NCI-H226 (cell line): ENCODE measurements at regions not wholly inside any gene's neighbourhood (a gene's known extent, or its start where the extent isn't known, plus 50 kb on each side); places are given as distances from the start of the nearest gene placed in this dataset.
"Not testable (repeated sequence)": the region's sequence is repeated elsewhere in the genome, so short reads cannot be mapped to it uniquely, and the experiment has no call there.

Source experiments
- DNase-seq: peaks from one replicate; pipeline ENCODE4 v3.0.0-alpha.2; 2015

- peak; percentile 85 for DNase-seq
Measured at GRCh38 chr1:242811092-242811840, 286.8 kb upstream of the PLD5 start.

- DNase-seq: no peak
Measured at GRCh38 chr1:242806324-242806723, 281.8 kb upstream of the PLD5 start.

GRCh38 chr1:242805360-242805759 is 280.9 kb upstream of the PLD5 start:
- not testable (repeated sequence) for DNase-seq

- no peak for DNase-seq
Measured at GRCh38 chr1:242802973-242803372, 278.5 kb upstream of the PLD5 start.

- no peak for DNase-seq
Measured at GRCh38 chr1:242800521-242800920, 276.0 kb upstream of the PLD5 start.

GRCh38 chr1:242797856-242798255 is 273.4 kb upstream of the PLD5 start:
- DNase-seq: no peak

GRCh38 chr1:242788771-242789170 is 264.3 kb upstream of the PLD5 start:
- no peak for DNase-seq

GRCh38 chr1:242787968-242788367 is 263.5 kb upstream of the PLD5 start:
- peak; percentile 45 for DNase-seq

GRCh38 chr1:242784807-242785206 is 260.3 kb upstream of the PLD5 start:
- no peak for DNase-seq

GRCh38 chr1:242784084-242784483 is 259.6 kb upstream of the PLD5 start:
- DNase-seq: no peak

- no peak for DNase-seq
Measured at GRCh38 chr1:242774256-242774655, 249.8 kb upstream of the PLD5 start.

- no peak for DNase-seq
Measured at GRCh38 chr1:242770366-242770765, 245.9 kb upstream of the PLD5 start.

GRCh38 chr1:242764161-242764560 is 239.7 kb upstream of the PLD5 start:
- no peak for DNase-seq

- DNase-seq: no peak
Measured at GRCh38 chr1:242761556-242761955, 237.1 kb upstream of the PLD5 start.

GRCh38 chr1:242754926-242755325 is 230.4 kb upstream of the PLD5 start:
- DNase-seq: no peak

- no peak for DNase-seq
Measured at GRCh38 chr1:242754125-242754524, 229.6 kb upstream of the PLD5 start.

GRCh38 chr1:242747233-242747632 is 222.7 kb upstream of the PLD5 start:
- DNase-seq: no peak

- no peak for DNase-seq
Measured at GRCh38 chr1:242745079-242745478, 220.6 kb upstream of the PLD5 start.

GRCh38 chr1:242743983-242744780 is 219.7 kb upstream of the PLD5 start:
- DNase-seq: no peak

- DNase-seq: no peak
Measured at GRCh38 chr1:242738702-242739645, 214.5 kb upstream of the PLD5 start.

- no peak for DNase-seq
Measured at GRCh38 chr1:242736611-242737010, 212.1 kb upstream of the PLD5 start.

- no peak for DNase-seq
Measured at GRCh38 chr1:242735323-242735722, 210.8 kb upstream of the PLD5 start.

- DNase-seq: no peak
Measured at GRCh38 chr1:242731446-242731845, 206.9 kb upstream of the PLD5 start.
